CD4-positive, alpha-beta T cell treated with Interleukin-21 for 1 hour (primary cell): ENCODE measurements at regions not wholly inside any gene's neighbourhood (a gene's known extent, or its start where the extent isn't known, plus 50 kb on each side); places are given as distances from the start of the nearest gene placed in this dataset.
A peak's percentile ranks its signal among the peaks of the same experiment; 100 is the strongest.
"Not testable (repeated sequence)": the region's sequence is repeated elsewhere in the genome, so short reads cannot be mapped to it uniquely, and the experiment has no call there.

ENCODE experiments used
- DNase-seq: peaks from one replicate; pipeline ENCODE4 v3.0.0-alpha.2; 2020

DNA sequence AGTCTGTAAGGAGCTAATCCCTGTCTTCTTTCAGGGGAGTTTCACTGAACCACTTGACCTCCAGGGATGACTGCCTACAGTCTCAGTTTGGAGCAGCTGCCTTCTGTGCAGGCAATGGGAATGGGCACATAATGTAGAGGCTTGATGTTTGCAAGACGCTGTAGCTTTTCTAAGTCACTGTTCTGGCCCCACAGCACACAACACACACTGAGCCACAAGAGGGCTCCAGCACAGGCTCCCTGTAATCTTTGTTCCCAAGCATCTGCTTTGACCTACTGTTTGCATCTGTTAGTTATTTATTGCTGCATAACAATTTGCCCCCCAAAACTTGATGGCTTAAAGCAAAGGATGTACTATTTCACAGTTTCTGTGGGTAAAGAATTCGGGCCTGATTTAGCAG lies 419.0 kb upstream of the ASIC2 start:
- DNase-seq, result no peak

DNA sequence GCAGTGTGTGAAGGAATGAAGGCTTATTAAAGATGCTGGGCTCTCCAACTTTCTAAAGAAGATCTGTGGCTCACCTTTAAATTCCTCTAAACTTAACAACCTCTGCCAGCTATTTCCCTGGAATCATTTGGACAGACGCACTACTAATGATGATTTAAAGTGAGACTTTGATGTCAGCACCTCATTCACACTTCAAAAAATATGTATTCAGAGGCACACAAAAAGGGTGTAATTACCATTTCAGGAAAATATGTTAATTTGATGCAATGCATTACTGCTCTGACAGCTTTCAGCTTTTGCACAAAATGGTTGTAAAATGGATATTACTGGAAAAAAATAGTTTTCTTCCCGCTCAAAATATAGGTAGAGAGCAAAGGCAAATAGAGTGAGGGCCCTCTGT lies 423.9 kb upstream of the ASIC2 start:
- DNase-seq, result no peak

DNA sequence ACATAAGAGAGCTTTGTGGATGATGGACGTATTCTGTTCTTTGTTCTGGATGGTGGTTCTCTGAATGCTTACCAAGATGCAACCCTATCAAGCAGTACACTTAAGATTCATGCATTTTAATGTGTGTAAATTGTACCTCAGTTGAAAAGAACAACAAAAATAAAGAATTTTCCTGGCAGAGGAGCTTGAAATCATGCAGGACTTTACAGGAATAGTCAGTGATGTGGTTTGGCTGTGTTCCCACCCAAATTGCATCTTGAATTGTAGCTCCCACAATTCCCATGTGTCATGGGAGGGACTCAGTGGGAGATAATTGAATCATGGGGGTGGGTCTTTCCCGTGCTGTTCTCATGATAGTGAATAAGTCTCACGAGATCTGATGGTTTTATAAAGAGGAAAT lies 430.6 kb upstream of the ASIC2 start:
- DNase-seq, result not testable (repeated sequence)

DNA sequence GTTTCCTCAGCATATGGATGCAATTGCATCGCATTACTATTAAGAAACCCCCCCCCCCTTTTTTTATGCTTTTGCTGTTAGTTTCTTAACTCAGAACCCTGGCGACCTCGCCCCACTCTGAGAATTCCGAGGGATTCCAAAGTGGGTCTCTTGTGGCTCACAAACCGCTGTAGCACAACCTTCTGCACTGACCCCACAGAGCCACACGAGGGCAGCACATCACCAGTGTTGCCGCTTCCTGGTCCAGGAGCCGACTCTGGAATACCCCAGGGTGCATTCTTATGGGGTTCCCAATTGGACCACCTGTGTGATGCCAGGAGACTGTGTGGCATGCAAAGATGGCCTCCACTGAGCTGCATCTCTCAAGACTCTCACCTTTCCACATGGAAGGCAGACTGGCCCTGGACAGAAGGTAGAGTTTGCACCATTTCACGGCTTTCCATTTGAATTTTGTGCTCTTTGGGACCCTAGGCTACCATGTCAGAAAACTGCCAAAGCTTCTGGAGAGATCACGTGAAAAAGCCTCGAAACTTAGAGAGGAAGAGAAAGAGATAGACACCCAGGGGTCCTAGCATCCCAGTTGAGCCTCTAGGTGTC lies 432.7 kb upstream of the ASIC2 start:
- DNase-seq, result peak; percentile 2

DNA sequence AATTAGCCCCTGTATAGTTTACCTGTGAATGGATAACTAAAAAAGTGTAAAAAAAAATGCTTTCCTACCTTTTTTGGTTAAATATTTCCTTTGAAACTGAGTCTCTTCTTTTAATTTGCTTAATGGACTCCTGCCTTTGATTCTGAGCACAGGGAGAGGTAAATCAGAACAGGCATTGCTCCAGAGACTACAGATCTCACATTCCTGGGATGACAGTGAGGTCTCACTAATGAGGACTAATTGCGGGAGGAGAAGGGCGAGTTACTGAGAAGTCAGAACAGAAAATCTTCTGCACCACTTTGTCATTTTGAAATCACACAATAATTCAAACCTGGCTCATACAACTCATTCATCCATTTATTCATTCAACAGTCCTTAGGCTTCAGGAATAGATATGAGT lies 437.0 kb upstream of the ASIC2 start:
- DNase-seq, result no peak

DNA sequence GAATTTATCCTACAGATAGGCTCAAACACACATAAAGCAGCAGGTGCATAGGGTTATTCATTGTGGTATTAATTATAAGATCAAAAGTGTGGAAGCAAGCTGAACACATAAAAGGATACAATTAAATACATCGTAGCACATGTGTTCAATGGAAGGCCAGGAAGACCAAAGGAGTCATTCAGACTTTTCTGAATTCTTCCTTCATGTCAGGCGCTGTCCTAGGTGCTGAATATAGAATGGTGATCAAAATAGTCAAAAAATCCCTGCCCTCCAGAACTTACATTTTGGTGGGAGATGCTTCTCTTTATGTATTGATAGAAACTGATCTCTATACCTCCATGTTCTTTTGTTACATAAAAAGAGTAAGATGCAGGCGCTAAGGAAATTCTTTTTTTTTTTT lies 439.0 kb upstream of the ASIC2 start:
- DNase-seq, result no peak

DNA sequence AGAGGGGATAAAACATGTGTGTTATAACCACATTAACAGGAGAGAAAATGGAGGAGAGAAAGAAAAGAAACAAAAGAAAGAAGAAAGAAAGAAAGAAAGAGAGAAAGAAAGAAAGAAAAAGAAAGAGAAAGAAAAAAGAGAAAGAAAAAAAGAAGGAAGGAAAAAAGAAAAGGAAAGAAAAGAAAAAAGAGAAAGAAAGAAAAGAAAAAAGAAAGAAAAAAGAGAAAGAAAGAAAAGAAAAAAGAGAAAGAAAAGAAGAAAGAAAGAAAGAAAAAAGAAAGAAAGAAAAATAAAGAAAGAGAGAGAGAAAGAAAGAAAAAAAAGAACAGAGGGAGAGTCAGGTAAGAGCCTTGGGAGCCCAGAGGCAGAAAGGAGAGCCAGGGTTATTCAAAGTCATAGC lies 446.6 kb upstream of the ASIC2 start:
- DNase-seq, result no peak

DNA sequence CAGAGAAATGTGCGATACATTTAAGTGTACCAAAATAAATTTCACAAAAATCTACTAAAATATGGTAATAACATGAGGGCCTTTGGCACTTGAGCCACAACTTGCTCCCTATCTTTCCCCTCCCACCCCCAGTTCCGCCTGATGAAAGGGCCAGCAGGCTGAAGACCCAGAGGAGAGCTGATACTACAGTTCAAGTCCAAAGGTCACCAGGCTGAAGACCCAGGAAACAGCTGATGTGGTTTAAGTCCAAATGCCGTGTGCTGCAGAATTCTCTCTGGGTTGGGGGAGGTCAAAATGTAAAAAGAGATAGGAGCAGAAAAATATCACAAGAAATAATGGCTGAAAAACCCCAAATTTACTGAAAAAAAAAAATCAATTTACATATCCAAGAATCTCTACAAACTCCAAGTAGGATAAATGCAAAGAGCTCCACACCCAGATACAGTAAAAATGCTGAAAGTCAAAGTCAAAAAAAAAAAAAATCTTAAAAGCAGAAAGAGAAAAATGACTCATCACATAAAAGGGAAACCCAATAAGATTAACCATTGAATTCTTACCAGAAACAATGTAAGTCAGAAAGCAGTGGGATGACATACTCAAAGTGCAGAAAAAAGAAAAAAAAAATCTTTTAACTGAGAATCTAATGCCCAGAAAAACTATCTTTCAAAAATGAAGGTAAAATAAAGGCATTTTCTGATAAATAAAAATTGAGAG lies 452.1 kb upstream of the ASIC2 start:
- DNase-seq, result no peak

DNA sequence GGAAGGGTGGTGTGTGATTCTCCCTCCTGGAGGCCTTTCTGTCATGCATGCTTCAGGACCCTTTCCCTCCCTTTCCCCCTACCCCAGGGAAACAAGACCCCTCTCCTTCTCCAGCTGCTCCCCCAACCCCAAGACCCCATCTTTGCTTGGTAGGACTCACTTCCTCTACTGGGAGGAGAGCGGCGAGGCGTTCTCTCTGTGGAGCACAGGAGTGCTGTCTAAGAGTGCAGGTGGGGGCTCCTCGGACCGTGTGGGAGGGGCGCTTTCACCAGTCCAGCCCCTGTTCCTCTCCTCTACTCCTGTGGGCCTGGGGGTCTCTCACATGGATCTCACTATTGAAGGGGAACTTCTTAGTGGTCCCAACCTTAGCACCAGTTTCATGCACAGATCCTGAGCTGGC lies 456.1 kb upstream of the ASIC2 start:
- no peak for DNase-seq

DNA sequence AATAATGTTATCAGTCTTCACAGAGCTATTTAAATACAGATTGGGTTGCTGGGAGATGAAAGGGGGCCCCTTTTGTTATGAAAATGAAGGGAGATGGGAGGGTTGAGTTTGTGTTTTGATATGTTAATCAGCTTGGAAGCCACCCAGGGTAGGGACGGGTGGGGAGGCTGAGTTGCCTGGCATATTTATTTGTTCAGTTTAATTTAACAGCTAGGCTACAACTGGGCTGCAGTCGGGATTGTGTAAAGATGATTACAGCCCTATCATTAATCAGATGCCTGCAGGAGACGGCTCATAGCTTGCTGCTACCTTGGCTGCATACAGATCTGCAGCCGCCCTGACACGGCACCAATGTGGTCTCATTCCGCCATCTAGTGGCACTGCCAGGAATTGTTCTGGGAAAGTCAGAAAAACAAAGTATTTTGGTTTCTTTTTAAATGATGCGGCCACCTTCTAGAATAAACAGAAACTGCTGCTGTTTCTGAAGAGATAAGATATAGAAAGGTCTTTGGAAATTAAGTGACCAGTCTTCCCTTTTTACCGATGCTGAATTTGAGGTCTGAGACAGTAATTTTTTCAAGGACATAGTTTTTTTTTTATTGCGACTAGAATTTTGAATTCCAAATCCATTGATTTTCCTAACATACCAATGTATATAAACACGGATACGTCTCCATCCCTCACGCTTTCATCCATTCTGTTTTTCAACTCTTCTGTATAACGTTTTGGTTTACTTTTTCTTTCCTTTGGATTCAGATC lies 458.0 kb upstream of the ASIC2 start:
- DNase-seq, result peak; percentile 58

DNA sequence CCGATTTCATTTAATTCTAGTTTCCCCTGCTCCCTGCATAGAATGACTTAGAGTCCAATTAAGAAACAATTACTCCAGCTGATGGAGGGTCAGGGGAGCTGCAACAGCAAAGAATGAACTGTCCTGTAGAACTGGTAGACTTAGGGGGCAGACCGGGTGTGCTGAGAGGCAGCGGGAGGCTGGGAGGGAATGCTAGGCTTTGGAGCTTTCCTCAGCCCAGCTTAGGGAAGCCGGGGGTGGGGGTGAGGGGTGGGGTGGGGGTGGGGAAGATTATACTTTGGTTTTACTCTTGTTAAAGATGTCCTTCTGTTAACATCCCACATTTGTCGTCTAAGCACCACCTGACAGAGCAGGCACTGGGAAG lies 458.6 kb upstream of the ASIC2 start:
- DNase-seq, result no peak

DNA sequence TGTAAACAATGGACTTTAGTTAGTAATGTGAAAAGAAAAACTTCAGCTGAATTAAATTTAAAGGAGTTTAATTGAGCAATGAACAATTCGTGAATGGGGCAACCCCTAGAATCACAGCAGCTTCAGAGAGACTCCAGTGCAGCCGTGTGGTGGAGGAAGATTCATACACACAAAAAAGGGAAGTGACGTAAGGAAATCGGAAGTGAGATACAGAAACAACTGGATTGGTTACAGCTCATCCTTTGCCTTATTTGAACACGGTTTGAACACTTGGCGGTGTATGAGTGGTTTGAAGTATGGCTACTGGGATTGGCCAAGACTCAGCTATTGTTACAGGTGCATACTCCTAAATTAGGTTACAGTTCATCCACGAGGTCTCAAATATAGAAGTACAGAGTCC lies 460.4 kb upstream of the ASIC2 start:
- DNase-seq, result no peak

DNA sequence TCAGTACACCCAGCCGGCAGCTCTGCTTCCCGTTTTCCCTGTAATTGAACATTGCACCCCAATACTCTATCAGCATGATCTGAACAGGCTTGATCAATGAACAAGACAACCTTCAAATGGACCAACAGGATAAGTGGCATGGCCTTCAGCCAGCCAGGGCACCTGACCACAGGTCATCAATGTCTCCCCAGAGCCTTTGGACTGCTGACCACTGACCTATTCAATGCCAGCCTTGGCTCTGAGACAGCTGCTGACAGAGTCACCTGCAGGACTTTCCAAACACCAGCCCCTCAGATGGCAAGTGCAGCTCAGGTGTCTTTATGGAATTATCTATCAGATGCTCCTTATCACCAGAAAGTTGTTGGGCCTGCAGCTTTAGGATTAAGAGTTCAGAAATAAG lies 462.9 kb upstream of the ASIC2 start:
- no peak for DNase-seq

DNA sequence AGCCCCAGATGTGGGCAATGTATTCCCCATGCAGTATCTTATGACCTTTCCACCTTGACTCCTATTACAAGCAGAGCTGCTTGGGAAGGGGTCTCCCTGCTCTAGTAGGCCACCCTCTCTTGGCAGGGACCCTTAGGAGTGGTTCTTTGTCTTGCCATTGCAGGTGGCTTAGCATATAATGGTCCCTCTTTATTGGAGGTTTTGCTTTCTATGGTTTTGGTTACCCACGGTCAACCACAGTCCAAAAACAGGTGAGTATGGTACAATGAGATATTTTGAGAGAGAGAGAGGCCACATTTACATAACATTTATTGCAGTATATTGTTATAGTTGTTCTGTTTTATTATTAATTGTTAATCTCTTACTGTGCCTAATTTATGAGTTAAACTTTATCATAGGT lies 472.8 kb upstream of the ASIC2 start:
- no peak for DNase-seq

DNA sequence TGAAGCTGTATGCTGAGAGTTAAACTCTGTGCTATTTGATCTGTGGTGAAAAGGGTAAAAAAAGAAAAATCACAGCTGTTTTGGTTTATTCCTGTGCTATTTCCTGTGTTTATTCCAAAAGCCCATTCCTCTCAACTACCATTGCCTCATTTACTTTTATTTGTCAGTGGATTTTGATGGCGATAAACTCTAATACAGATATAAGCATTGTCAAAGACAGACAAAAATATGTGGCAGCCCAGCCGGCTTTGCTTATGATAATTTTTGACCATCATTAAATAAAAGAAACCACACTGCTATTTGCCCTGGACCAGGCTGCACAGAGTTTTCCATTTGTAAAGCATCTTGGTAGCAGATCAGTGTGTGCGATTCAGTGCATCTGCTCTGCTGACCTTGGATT lies 473.6 kb upstream of the ASIC2 start:
- no peak for DNase-seq

DNA sequence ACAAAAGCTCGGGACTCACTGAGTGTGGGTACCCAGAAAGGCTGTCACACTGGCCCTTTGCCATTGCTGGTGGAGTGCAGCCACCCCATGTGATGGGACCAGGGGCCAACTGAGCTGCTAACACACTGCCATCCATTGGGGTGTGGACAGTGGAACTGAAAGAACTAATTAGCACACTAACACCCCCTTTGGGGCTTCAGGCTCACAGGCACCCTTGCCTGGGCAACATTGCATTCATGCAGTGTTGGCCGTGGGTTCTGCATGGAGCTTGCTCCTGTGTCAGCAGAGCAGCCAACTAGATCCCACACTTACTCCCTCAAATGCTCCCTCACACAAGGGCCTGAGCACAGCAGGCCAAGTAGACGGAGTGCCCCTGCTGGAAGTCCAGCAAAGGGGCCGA lies 476.0 kb upstream of the ASIC2 start:
- DNase-seq, result no peak

DNA sequence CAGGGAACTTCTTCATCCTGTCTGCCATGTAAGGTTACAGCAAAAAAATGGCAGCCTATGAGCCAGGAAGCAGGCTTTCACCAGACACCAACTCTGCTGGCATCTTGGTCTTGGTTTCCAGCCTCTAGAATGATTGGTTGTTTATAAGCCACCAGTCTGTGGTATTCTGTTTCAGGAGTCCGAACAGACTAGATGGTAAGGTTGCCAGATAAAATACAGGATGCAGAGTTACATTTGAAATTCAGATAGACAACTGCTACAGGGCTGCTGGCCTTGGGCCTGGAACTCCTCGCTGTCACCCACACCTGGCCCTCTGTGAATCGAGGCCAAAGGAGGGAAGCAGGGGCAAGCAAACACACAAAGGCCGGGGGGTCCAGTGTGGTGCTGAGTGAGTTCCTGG lies 478.8 kb upstream of the CCL2 start:
- no peak for DNase-seq

DNA sequence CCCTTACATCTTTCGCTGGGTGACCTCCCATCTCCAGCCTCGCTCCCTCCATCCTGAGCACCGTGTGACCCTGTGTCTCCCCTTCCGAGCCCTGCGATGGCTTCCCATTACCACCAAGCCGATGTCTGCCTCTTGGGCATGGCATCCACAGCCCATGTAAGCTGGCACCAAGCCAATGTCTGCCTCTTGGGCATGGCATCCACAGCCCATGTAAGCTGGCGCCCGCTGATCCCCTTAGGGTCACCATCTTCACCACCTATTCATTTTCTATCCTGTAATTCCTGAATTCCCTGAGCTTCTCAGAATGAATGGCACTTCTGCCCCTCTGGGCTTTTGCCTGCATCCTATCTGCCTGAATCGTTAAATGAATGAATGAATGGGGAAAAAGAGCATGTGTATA lies 478.2 kb upstream of the CCL2 start:
- DNase-seq, result no peak

DNA sequence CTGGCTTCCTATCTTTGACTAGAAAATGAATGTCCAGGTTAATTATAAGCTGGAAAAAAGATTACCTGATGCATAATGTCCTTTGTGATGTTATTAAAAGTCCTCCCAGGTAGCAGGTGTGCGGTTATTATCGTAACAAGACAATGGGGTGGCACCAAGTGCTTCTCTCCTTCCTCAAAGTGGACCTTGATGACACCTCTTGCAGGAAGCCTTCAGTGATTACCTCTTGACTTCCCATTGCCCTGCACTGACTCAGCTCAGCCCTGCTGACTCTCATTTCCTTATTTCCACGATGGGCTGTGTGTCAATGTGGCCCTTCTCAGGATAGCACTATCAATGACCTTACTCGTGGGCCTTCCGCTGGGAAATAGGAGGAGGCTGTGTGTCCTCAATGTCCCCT lies 477.4 kb upstream of the CCL2 start:
- no peak for DNase-seq

DNA sequence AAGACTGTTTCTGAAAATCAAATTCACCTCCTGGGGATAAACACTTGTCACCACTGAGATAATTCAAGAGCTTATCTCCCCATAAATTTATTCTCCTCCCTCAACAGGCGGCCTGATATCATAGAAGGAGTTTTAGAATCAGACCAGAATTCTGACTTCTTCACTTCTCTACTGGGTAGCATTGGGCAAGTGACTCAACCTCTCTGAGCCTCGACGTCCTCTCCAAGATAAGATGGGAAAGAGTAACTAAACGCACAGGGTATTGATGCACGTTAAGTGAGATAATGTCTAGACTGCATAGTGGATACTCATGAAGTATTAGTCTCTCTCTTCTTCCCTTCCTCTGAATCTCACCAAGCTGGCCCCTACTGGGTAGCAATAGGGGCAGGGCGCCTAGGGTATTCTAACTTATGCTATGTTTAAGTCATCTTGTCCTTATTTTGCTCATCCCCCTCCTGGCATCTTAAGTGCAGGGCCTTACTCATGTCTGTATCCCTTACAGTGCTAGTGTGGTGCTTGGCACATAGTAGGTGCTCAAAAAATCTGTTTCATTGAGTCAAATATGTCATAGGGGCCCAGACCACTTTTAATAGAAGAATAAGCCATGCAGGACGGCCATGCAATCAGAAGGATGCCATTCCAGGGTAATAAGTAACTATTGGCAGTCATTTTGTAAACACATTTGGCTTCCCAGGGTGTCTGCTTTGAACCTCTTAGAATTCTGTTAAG lies 476.4 kb upstream of the CCL2 start:
- no peak for DNase-seq

DNA sequence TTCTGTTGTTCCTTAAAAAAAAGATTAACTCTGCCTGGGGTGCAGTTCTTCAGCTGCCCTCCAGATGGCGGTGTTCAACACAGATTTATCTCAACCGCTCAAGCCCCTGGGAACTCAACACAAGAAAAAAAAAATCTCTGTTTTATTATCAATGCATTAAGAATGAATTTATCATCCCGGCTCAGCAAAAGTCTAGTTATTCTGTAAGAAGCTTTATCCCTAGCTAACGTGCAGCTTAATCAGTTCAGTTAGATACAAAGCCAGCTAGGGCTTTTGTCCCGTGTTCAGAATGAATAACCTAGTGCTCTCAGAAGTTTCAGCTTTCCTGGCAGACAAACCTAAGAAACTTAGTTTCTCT lies 475.9 kb upstream of the CCL2 start:
- peak; percentile 37 for DNase-seq

DNA sequence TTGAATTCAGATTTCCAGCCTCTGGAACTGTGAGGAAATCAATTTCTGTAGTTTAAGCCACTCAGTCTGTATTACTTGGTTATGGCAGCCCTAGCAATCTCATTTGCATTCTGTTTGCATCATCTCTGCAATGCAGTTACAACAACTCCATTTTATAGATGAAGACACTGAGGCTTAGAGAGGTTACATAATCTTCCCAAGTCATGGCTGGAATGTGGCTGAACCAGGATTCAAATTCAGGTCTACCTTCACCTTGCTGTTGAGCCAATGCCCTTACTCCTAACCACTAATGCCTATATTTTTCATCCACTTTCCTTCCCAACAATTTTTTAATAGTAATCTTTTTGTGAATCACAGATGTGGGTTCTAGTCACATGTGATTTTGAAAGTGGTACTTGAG lies 469.8 kb upstream of the CCL2 start:
- DNase-seq, result no peak

DNA sequence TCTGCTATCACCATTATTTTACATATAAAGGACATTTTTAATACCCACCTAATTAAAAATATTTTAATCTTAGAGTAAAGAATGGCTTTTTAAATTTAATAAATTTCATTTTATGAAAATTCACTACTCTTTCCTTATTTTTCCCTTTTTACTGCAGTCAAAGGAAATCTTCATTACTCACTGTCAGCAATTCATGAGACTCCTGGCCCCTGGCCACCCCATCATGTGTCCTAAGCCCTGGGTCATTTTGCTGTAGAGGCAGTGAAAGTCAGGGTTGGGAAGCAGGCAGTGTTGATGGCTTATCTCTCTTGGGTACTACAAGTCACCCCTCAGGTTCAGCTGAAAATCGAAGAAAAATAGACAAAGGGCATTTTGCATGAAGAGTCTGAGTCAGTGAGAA lies 468.6 kb upstream of the CCL2 start:
- no peak for DNase-seq

DNA sequence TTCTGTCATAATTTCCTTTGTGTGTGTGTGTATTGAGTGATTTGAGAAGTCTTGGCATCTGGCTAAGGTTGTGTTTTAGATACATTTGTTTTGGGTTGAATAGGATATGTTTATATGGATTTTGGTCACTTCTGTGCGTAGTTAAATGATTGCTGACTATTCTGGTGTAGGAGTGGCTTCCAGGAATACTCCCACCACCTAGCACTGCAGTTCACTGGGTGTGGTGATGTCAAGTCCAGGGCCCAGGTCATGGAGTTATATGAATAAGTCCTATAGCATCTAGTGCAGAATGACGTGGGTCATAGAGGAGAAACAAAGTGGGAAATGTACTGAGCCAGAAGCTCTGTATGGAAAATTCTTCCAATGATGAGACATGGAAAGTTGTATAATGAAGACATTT lies 465.4 kb upstream of the CCL2 start:
- no peak for DNase-seq
